ENCODE measurements at regions not wholly inside any gene's neighbourhood (a gene's known extent, or its start where the extent isn't known, plus 50 kb on each side); places are given as distances from the start of the nearest gene placed in this dataset.

DNA sequence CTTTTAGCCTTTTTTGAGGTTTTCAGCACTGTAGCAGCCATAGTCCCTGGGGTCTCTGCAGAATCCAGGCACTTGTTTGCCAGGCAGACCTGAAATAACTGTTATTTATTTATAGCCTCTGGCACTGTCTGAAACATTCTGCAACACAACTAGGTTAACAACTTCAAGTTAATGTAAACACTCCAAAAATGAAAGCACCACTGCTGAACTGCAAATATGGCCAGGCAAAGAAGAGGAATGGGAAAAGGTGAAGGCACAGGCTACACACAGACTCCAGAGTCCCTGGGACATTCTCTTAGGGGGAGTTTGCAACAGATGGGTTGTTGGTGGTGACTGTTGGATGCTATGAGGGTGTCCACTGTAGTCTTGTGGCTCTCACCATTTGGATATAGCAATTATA lies 369.0 kb downstream of the MAT2B start:
- TF ChIP-seq, protein P1, sequence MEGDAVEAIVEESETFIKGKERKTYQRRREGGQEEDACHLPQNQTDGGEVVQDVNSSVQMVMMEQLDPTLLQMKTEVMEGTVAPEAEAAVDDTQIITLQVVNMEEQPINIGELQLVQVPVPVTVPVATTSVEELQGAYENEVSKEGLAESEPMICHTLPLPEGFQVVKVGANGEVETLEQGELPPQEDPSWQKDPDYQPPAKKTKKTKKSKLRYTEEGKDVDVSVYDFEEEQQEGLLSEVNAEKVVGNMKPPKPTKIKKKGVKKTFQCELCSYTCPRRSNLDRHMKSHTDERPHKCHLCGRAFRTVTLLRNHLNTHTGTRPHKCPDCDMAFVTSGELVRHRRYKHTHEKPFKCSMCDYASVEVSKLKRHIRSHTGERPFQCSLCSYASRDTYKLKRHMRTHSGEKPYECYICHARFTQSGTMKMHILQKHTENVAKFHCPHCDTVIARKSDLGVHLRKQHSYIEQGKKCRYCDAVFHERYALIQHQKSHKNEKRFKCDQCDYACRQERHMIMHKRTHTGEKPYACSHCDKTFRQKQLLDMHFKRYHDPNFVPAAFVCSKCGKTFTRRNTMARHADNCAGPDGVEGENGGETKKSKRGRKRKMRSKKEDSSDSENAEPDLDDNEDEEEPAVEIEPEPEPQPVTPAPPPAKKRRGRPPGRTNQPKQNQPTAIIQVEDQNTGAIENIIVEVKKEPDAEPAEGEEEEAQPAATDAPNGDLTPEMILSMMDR (IDR thresholded peaks at IDR 0.05), result no peak
- no peak for TF ChIP-seq POLR2A (IDR thresholded peaks at IDR 0.05)

All from thyroid gland (tissue), 4 donors.